Lower leg skin (tissue), 3 donors: ENCODE measurements at regions not wholly inside any gene's neighbourhood (a gene's known extent, or its start where the extent isn't known, plus 50 kb on each side); places are given as distances from the start of the nearest gene placed in this dataset.
"Not testable (repeated sequence)": the region's sequence is repeated elsewhere in the genome, so short reads cannot be mapped to it uniquely, and the experiment has no call there.

Source experiments
- POLR2A ChIP-seq, 2 donors: fragments of 450-650 bp; IDR thresholded peaks; one replicate each; pipeline ENCODE4 v1.6.1; 2016 to 2017; ENCODE audit warnings: antibody characterized with exemption in 2 of 2, mild to moderate bottlenecking in 1 of 2, moderate library complexity in 1 of 2
- TF ChIP-seq, protein P1 (sequence below), 3 donors: fragments of 450-650 bp; IDR thresholded peaks; one replicate each; pipeline ENCODE4 v1.5.1; 2016; ENCODE audit warnings: antibody characterized with exemption in 3 of 3, mild to moderate bottlenecking in 3 of 3, moderate library complexity in 2 of 3

DNA sequence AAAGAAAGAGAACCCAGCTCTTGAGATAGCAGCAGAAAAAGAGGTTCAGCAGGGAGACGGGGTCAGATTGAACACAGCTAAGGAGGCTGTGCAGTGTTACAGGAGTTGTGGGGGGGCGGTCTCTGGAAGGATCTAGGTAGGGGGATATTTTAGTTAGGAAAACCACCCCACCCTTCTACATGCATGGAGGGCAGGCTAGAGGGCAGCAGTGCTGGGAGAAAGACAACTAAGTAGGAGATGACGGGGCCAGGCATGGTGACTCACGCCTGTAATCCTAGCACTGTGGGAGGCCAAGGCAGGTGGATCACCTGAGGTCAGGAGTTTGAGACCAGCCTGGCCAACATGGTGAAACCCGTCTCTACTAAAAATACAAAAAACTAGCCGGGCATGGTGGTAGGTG is 80.7 kb upstream of the KCNMA1 start:
- TF ChIP-seq, protein P1, sequence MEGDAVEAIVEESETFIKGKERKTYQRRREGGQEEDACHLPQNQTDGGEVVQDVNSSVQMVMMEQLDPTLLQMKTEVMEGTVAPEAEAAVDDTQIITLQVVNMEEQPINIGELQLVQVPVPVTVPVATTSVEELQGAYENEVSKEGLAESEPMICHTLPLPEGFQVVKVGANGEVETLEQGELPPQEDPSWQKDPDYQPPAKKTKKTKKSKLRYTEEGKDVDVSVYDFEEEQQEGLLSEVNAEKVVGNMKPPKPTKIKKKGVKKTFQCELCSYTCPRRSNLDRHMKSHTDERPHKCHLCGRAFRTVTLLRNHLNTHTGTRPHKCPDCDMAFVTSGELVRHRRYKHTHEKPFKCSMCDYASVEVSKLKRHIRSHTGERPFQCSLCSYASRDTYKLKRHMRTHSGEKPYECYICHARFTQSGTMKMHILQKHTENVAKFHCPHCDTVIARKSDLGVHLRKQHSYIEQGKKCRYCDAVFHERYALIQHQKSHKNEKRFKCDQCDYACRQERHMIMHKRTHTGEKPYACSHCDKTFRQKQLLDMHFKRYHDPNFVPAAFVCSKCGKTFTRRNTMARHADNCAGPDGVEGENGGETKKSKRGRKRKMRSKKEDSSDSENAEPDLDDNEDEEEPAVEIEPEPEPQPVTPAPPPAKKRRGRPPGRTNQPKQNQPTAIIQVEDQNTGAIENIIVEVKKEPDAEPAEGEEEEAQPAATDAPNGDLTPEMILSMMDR (IDR thresholded peaks at IDR 0.05) = not testable (repeated sequence)
- not testable (repeated sequence) for TF ChIP-seq POLR2A (IDR thresholded peaks at IDR 0.05)
